ENCODE measurements at regions not wholly inside any gene's neighbourhood (a gene's known extent, or its start where the extent isn't known, plus 50 kb on each side); places are given as distances from the start of the nearest gene placed in this dataset.

GRCh38 chr12:105935106-105935505, 203.6 kb downstream of the NUAK1 start:
- no peak overlapping the region for H3K4me3 ChIP-seq

DNA sequence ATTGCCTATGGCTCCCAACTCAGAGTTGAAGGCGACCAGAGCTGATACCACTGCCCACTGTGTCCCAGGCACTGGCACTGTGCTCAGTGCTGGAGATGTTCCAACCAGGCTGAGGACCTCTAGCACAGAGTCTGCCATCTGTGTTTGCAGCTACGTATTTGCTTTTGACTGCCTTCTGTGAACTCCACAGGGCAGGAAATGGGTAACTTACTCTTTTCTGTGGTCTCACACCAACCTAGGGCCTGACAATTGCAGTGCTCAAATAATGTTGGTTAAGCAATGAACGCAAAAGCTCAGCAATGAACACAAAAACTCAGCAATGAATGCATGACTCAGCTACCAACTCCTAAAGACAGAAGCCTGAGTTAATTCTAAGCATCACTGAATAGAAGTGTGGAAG, 202.8 kb downstream of the NUAK1 start:
- WGBS, 2 donors, result 67 to 71% methylated on average over 3 of the region's 3 CpGs
- Histone ChIP-seq H3K36me3 (no peaks in the 10 kb centered on the region), H3K4me3 (no peak overlapping the region), H3K9me3 (no peaks in the 10 kb centered on the region), H3K27me3 (no peaks in the 10 kb centered on the region), H3K4me1 (peaks cover 0 to 36% (median 6%) of the 10 kb centered on the region in 9 donors), H3K27ac (no peak overlapping the region)
- TF ChIP-seq, protein P1, sequence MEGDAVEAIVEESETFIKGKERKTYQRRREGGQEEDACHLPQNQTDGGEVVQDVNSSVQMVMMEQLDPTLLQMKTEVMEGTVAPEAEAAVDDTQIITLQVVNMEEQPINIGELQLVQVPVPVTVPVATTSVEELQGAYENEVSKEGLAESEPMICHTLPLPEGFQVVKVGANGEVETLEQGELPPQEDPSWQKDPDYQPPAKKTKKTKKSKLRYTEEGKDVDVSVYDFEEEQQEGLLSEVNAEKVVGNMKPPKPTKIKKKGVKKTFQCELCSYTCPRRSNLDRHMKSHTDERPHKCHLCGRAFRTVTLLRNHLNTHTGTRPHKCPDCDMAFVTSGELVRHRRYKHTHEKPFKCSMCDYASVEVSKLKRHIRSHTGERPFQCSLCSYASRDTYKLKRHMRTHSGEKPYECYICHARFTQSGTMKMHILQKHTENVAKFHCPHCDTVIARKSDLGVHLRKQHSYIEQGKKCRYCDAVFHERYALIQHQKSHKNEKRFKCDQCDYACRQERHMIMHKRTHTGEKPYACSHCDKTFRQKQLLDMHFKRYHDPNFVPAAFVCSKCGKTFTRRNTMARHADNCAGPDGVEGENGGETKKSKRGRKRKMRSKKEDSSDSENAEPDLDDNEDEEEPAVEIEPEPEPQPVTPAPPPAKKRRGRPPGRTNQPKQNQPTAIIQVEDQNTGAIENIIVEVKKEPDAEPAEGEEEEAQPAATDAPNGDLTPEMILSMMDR (IDR thresholded peaks at IDR 0.05), result no peak
- intact Hi-C loops (cut with DNase I), result no loop called here
- ATAC-seq, result peak in 3 of 8 donors; percentile 37 to 63 (median 47)
- DNase-seq, result no peak

More at GRCh38 chr12:105935106-105935505, 203.6 kb downstream of the NUAK1 start:
- H3K27me3 ChIP-seq, result no peaks in the 10 kb centered on the region
- no peak for ATAC-seq
- TF ChIP-seq, protein P1 (IDR thresholded peaks at IDR 0.05), result no peak
- intact Hi-C loops (cut with DNase I), result no loop called here
- 66 to 67% methylated on average over 6 of the region's 6 CpGs for WGBS, 2 donors
- H3K27ac ChIP-seq, result no peak overlapping the region
- H3K9me3 ChIP-seq, result no peaks in the 10 kb centered on the region
- DNase-seq, result no peak
- no peaks in the 10 kb centered on the region for H3K36me3 ChIP-seq
- H3K4me1 ChIP-seq, result peaks cover 0 to 43% (median 12%) of the 10 kb centered on the region in 9 donors

DNA sequence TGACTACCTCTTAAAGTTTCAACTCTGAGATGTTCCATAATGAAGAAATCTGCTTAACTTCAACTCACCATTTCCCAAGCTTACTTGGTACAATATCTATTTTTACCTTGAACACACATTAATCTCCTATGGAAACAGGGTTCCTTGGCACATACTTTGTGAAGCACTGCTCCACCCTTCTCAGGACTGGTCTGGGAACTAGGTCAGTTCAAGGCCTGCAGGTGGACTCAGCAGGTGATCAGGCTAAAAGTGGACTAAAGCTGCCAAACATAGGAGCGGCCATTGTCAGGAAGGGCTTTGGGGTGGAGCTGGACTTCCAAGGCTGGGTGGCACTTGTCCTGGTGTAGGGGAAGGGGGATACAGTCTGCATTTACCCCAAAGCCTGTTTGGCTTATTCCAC, 202.3 kb downstream of the NUAK1 start:
- Histone ChIP-seq H3K36me3 (no peaks in the 10 kb centered on the region), H3K4me3 (no peak overlapping the region), H3K9me3 (no peaks in the 10 kb centered on the region), H3K4me1 (peaks cover 0 to 33% (median 6%) of the 10 kb centered on the region in 9 donors), H3K27me3 (no peaks in the 10 kb centered on the region), H3K27ac (no peak overlapping the region)
- TF ChIP-seq, protein P1 (IDR thresholded peaks at IDR 0.05), result no peak
- DNase-seq, result no peak
- 85 to 100% methylated on average over 1 of the region's 1 CpG for WGBS, 2 donors
- ATAC-seq, result no peak
- intact Hi-C loops (cut with DNase I), result no loop called here

DNA sequence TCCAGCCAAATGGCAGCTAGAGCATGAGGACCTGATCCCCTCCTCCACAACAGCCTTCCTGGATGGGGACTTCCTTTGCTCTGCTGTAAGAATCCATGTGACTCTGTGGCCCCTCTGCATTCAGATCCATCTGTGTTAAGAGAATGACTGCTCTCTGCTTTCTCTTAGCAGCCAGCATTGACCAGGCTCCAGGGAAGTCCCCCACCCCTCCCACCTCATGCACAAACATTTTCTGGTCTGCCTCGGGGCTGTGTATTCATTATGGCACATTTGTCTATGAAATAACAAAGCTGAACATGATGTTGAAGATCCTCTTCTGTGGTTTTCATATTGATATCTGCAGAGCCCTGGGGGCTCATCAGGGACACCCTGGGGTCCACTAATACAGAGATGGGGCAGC, 201.7 kb downstream of the NUAK1 start:
- Histone ChIP-seq H3K27ac (no peak overlapping the region), H3K9me3 (no peaks in the 10 kb centered on the region), H3K36me3 (no peaks in the 10 kb centered on the region), H3K4me1 (peaks cover 0 to 33% (median 6%) of the 10 kb centered on the region in 9 donors), H3K4me3 (no peak overlapping the region), H3K27me3 (no peaks in the 10 kb centered on the region)
- intact Hi-C loops (cut with DNase I), result no loop called here
- no peak for DNase-seq
- ATAC-seq, result no peak
- TF ChIP-seq, protein P1 (IDR thresholded peaks at IDR 0.05), result no peak
- WGBS, 2 donors, result 42 to 74% methylated on average over 1 of the region's 1 CpG

All from heart right ventricle (tissue), 16 donors.